GM23338 (cell line): ENCODE measurements at regions not wholly inside any gene's neighbourhood (a gene's known extent, or its start where the extent isn't known, plus 50 kb on each side); places are given as distances from the start of the nearest gene placed in this dataset.

Source experiments
- ATAC-seq: fragments of 200-7000 bp; cut with Tn5 transposase; 3 replicates; pipeline ENCODE4 v1.9.1; 2020
- DNase-seq: peaks from one replicate; pipeline ENCODE4 v3.0.0-alpha.2; 2015; ENCODE audit warnings: low spot score
- H2AFZ ChIP-seq: fragments of 200-600 bp; sonication (generic); 2 replicates; pipeline ENCODE4 v1.8.0; 2016; ENCODE audit warnings: antibody characterized with exemption, mild to moderate bottlenecking, moderate library complexity
- H3F3A ChIP-seq: fragments of 200-600 bp; sonication (generic); replicated peaks from 2 replicates; pipeline ENCODE4 v1.8.0; 2017; ENCODE audit warnings: antibody characterized with exemption, mixed run types, low read depth
- H3K27ac ChIP-seq: fragments of 200-600 bp; sonication (generic); 2 replicates; pipeline ENCODE4 v1.6.1; 2016; ENCODE audit warnings: low read depth
- H3K27me3 ChIP-seq: fragments of 200-600 bp; sonication (generic); 2 replicates; pipeline ENCODE4 v1.8.0; 2016; ENCODE audit warnings: mild to moderate bottlenecking, mixed run types, moderate library complexity; ENCODE audit not compliant: insufficient read depth
- H3K36me3 ChIP-seq: fragments of 200-600 bp; sonication (generic); 2 replicates; pipeline ENCODE4 v1.8.0; 2016; ENCODE audit warnings: mild to moderate bottlenecking; ENCODE audit not compliant: insufficient read depth
- H3K4me1 ChIP-seq: fragments of 200-600 bp; sonication (generic); 2 replicates; pipeline ENCODE4 v1.8.0; 2016; ENCODE audit warnings: mild to moderate bottlenecking, moderate library complexity; ENCODE audit not compliant: insufficient read depth
- H3K4me2 ChIP-seq: fragments of 200-600 bp; sonication (generic); 2 replicates; pipeline ENCODE4 v1.7.1; 2017; ENCODE audit warnings: mixed run types
- H3K4me3 ChIP-seq: fragments of 200-600 bp; sonication (generic); 2 replicates; pipeline ENCODE4 v1.6.1; 2016; ENCODE audit warnings: mixed run types
- H3K79me2 ChIP-seq: fragments of 200-600 bp; sonication (generic); replicated peaks from 2 replicates; pipeline ENCODE4 v1.8.0; 2017; ENCODE audit warnings: mild to moderate bottlenecking; ENCODE audit not compliant: insufficient read depth
- H3K9me2 ChIP-seq: fragments of 200-600 bp; sonication (generic); 2 replicates; pipeline ENCODE4 v1.8.0; 2017; ENCODE audit not compliant: insufficient read depth
- H4K20me1 ChIP-seq: fragments of 200-600 bp; sonication (generic); replicated peaks from 2 replicates; pipeline ENCODE4 v1.8.0; 2017; ENCODE audit warnings: mild to moderate bottlenecking; ENCODE audit not compliant: insufficient read depth
- H3K27ac Mint-ChIP-seq: 2 replicates; pipeline ENCODE4 v1.8.0; 2020; ENCODE audit warnings: inconsistent platforms, mild to moderate bottlenecking, moderate library complexity, mixed read lengths
- H3K27me3 Mint-ChIP-seq: 3 replicates; pipeline ENCODE4 v1.8.0; 2022; ENCODE audit warnings: low read depth, mild to moderate bottlenecking, moderate library complexity, mixed read lengths, inconsistent platforms; ENCODE audit not compliant: insufficient read depth, poor library complexity
- H3K36me3 Mint-ChIP-seq: 3 replicates; pipeline ENCODE4 v1.8.0; 2021; ENCODE audit warnings: low read depth, mild to moderate bottlenecking, inconsistent platforms, moderate library complexity, mixed read lengths
- H3K4me1 Mint-ChIP-seq: 3 replicates; pipeline ENCODE4 v1.8.0; 2020; ENCODE audit warnings: mild to moderate bottlenecking, inconsistent platforms, mixed read lengths
- H3K4me3 Mint-ChIP-seq: 3 replicates; pipeline ENCODE4 v1.8.0; 2021; ENCODE audit warnings: moderate library complexity, mild to moderate bottlenecking, inconsistent platforms, mixed read lengths
- H3K9me3 Mint-ChIP-seq: 3 replicates; pipeline ENCODE4 v1.8.0; 2020; ENCODE audit warnings: moderate library complexity, mild to moderate bottlenecking, inconsistent platforms, mixed read lengths
- CREB1 ChIP-seq: fragments of 250-450 bp; sonication (Bioruptor Pico); IDR thresholded peaks from 2 replicates; pipeline ENCODE4 v1.5.0; 2020; ENCODE audit warnings: low read depth, mild to moderate bottlenecking, moderate library complexity
- EZH2 ChIP-seq: fragments of 200-600 bp; sonication (generic); IDR thresholded peaks from one replicate; pipeline ENCODE4 v1.8.0; 2017; ENCODE audit warnings: antibody characterized with exemption, mild to moderate bottlenecking, low read depth; ENCODE audit not compliant: unreplicated experiment
- EZH2phosphoT487 ChIP-seq: fragments of 200-600 bp; sonication (generic); IDR thresholded peaks from one replicate; pipeline ENCODE4 v1.8.1; 2018; ENCODE audit warnings: antibody characterized with exemption; ENCODE audit not compliant: unreplicated experiment
- JUNB ChIP-seq: IDR thresholded peaks from one replicate; pipeline ENCODE4 v1.6.1; 2016; ENCODE audit warnings: antibody characterized with exemption; ENCODE audit not compliant: unreplicated experiment
- NANOG ChIP-seq: IDR thresholded peaks from 2 replicates; pipeline ENCODE4 v1.6.1; 2016; ENCODE audit warnings: antibody characterized with exemption, borderline replicate concordance
- POLR2AphosphoS5 ChIP-seq: IDR thresholded peaks from 2 replicates; pipeline ENCODE4 v1.6.1; 2016; ENCODE audit warnings: antibody characterized with exemption, low read depth
- STAT1 ChIP-seq: IDR thresholded peaks from one replicate; pipeline ENCODE4 v1.6.1; 2016; ENCODE audit warnings: antibody characterized with exemption; ENCODE audit not compliant: unreplicated experiment
- ZNF114 ChIP-seq: fragments of 250-450 bp; sonication (Bioruptor Pico); IDR thresholded peaks from 2 replicates; pipeline ENCODE4 v1.5.0; 2020; ENCODE audit warnings: mild to moderate bottlenecking, moderate library complexity
- ZNF331 ChIP-seq: fragments of 250-450 bp; sonication (Bioruptor Pico); IDR thresholded peaks from 2 replicates; pipeline ENCODE4 v1.5.0; 2020; ENCODE audit warnings: low read depth, mild to moderate bottlenecking, moderate library complexity
- TF ChIP-seq, protein P1 (sequence below): fragments of 250-450 bp; sonication (Bioruptor Pico); IDR thresholded peaks from 2 replicates; pipeline ENCODE4 v1.5.0; 2020; ENCODE audit warnings: mild to moderate bottlenecking, moderate library complexity
- TF ChIP-seq, protein P2 (sequence below), 2 experiments: fragments of 200-600 bp in 1 of 2; sonication (generic) in 1 of 2; conservative IDR thresholded peaks; 2 replicates each; pipeline versions ENCODE4 v1.5.1 to v1.6.1; 2016 to 2017; ENCODE audit warnings: antibody characterized with exemption in 2 of 2, low read depth in 2 of 2, mild to moderate bottlenecking in 2 of 2, moderate library complexity in 1 of 2
- TF ChIP-seq, protein P3 (sequence below): IDR thresholded peaks from 2 replicates; pipeline ENCODE4 v1.6.1; 2016; ENCODE audit warnings: antibody characterized with exemption
- TF ChIP-seq, protein P4 (sequence below): IDR thresholded peaks from one replicate; pipeline ENCODE4 v1.6.1; 2018; ENCODE audit warnings: antibody characterized with exemption; ENCODE audit not compliant: unreplicated experiment

DNA sequence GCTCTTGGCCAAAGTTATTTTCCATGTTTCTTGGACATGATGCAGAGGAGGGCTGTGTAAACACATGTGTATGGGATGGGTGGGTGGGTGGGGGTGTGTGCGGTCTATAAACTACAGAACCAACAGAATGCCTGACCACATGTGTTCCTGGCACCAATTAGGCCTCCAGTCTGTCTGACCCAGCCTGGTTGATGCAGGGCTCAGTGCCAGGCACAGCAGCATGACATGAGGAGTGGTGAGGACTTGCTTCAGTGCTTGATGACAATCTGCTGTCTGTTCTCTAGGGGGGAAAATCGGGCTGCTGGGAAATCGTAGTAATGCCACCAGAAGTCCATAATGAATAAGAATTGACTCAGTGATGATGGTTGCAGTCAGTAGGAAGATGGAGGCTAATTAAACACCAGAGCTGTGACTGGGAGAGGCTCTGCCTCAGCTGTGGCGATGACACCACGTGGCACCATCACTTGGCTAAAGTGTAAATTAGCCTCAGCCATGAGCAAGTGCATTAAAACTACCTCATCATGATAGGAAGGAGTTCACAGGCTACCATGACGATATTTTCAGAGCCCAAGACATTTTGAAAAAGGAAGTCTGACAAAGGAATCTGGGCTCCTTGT lies 260.1 kb upstream of the PODXL start:
- DNase-seq (no peak), ATAC-seq (no peak)
- Histone ChIP-seq H3K4me3 (no peak overlapping the region), H3K27ac (no peak overlapping the region), H2AFZ (no peak overlapping the region), H3K27me3 (no peaks in the 10 kb centered on the region), H3K9me2 (0 out of 2 replicates have a peak, but pooled peaks cover 7% of the 10 kb centered on the region), H4K20me1 (no peaks in the 10 kb centered on the region), H3K79me2 (no peaks in the 10 kb centered on the region), H3K4me2 (no peak overlapping the region), H3K36me3 (no peaks in the 10 kb centered on the region), H3F3A (no peaks in the 10 kb centered on the region), H3K4me1 (no peaks in the 10 kb centered on the region; the same call in 1 of the 2 replicates)
- peaks cover 13% of the 10 kb centered on the region; the same call in 2 of the 3 replicates for H3K4me1 Mint-ChIP-seq
- no peak overlapping the region for H3K27ac Mint-ChIP-seq
- H3K27me3 Mint-ChIP-seq, result peaks cover 6% of the 10 kb centered on the region
- H3K9me3 Mint-ChIP-seq, result no peaks in the 10 kb centered on the region
- H3K4me3 Mint-ChIP-seq, result no peak overlapping the region
- no peaks in the 10 kb centered on the region for H3K36me3 Mint-ChIP-seq
- TF ChIP-seq, protein P1, sequence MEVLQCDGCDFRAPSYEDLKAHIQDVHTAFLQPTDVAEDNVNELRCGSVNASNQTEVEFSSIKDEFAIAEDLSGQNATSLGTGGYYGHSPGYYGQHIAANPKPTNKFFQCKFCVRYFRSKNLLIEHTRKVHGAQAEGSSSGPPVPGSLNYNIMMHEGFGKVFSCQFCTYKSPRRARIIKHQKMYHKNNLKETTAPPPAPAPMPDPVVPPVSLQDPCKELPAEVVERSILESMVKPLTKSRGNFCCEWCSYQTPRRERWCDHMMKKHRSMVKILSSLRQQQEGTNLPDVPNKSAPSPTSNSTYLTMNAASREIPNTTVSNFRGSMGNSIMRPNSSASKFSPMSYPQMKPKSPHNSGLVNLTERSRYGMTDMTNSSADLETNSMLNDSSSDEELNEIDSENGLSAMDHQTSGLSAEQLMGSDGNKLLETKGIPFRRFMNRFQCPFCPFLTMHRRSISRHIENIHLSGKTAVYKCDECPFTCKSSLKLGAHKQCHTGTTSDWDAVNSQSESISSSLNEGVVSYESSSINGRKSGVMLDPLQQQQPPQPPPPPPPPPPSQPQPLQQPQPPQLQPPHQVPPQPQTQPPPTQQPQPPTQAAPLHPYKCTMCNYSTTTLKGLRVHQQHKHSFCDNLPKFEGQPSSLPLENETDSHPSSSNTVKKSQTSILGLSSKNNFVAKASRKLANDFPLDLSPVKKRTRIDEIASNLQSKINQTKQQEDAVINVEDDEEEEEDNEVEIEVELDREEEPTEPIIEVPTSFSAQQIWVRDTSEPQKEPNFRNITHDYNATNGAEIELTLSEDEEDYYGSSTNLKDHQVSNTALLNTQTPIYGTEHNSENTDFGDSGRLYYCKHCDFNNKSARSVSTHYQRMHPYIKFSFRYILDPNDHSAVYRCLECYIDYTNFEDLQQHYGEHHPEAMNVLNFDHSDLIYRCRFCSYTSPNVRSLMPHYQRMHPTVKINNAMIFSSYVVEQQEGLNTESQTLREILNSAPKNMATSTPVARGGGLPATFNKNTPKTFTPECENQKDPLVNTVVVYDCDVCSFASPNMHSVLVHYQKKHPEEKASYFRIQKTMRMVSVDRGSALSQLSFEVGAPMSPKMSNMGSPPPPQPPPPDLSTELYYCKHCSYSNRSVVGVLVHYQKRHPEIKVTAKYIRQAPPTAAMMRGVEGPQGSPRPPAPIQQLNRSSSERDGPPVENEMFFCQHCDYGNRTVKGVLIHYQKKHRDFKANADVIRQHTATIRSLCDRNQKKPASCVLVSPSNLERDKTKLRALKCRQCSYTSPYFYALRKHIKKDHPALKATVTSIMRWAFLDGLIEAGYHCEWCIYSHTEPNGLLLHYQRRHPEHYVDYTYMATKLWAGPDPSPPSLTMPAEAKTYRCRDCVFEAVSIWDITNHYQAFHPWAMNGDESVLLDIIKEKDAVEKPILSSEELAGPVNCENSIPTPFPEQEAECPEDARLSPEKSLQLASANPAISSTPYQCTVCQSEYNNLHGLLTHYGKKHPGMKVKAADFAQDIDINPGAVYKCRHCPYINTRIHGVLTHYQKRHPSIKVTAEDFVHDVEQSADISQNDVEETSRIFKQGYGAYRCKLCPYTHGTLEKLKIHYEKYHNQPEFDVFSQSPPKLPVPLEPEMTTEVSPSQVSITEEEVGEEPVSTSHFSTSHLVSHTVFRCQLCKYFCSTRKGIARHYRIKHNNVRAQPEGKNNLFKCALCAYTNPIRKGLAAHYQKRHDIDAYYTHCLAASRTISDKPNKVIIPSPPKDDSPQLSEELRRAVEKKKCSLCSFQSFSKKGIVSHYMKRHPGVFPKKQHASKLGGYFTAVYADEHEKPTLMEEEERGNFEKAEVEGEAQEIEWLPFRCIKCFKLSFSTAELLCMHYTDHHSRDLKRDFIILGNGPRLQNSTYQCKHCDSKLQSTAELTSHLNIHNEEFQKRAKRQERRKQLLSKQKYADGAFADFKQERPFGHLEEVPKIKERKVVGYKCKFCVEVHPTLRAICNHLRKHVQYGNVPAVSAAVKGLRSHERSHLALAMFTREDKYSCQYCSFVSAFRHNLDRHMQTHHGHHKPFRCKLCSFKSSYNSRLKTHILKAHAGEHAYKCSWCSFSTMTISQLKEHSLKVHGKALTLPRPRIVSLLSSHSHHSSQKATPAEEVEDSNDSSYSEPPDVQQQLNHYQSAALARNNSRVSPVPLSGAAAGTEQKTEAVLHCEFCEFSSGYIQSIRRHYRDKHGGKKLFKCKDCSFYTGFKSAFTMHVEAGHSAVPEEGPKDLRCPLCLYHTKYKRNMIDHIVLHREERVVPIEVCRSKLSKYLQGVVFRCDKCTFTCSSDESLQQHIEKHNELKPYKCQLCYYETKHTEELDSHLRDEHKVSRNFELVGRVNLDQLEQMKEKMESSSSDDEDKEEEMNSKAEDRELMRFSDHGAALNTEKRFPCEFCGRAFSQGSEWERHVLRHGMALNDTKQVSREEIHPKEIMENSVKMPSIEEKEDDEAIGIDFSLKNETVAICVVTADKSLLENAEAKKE, result no peak
- TF ChIP-seq EZH2phosphoT487 (no peak), EZH2 (no peak), CREB1 (CRISPR knock-in tag) (no peak), NANOG (no peak), POLR2AphosphoS5 (no peak), ZNF114 (CRISPR knock-in tag) (no peak), JUNB (no peak), STAT1 (no peak), ZNF331 (no peak)
- TF ChIP-seq, protein P2, sequence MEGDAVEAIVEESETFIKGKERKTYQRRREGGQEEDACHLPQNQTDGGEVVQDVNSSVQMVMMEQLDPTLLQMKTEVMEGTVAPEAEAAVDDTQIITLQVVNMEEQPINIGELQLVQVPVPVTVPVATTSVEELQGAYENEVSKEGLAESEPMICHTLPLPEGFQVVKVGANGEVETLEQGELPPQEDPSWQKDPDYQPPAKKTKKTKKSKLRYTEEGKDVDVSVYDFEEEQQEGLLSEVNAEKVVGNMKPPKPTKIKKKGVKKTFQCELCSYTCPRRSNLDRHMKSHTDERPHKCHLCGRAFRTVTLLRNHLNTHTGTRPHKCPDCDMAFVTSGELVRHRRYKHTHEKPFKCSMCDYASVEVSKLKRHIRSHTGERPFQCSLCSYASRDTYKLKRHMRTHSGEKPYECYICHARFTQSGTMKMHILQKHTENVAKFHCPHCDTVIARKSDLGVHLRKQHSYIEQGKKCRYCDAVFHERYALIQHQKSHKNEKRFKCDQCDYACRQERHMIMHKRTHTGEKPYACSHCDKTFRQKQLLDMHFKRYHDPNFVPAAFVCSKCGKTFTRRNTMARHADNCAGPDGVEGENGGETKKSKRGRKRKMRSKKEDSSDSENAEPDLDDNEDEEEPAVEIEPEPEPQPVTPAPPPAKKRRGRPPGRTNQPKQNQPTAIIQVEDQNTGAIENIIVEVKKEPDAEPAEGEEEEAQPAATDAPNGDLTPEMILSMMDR (conservative IDR thresholded peaks at IDR 0.05; ENCODE audit: low read depth in 2 of 2), result no peak
- TF ChIP-seq, protein P3, sequence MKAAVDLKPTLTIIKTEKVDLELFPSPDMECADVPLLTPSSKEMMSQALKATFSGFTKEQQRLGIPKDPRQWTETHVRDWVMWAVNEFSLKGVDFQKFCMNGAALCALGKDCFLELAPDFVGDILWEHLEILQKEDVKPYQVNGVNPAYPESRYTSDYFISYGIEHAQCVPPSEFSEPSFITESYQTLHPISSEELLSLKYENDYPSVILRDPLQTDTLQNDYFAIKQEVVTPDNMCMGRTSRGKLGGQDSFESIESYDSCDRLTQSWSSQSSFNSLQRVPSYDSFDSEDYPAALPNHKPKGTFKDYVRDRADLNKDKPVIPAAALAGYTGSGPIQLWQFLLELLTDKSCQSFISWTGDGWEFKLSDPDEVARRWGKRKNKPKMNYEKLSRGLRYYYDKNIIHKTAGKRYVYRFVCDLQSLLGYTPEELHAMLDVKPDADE, result no peak
- TF ChIP-seq, protein P4, sequence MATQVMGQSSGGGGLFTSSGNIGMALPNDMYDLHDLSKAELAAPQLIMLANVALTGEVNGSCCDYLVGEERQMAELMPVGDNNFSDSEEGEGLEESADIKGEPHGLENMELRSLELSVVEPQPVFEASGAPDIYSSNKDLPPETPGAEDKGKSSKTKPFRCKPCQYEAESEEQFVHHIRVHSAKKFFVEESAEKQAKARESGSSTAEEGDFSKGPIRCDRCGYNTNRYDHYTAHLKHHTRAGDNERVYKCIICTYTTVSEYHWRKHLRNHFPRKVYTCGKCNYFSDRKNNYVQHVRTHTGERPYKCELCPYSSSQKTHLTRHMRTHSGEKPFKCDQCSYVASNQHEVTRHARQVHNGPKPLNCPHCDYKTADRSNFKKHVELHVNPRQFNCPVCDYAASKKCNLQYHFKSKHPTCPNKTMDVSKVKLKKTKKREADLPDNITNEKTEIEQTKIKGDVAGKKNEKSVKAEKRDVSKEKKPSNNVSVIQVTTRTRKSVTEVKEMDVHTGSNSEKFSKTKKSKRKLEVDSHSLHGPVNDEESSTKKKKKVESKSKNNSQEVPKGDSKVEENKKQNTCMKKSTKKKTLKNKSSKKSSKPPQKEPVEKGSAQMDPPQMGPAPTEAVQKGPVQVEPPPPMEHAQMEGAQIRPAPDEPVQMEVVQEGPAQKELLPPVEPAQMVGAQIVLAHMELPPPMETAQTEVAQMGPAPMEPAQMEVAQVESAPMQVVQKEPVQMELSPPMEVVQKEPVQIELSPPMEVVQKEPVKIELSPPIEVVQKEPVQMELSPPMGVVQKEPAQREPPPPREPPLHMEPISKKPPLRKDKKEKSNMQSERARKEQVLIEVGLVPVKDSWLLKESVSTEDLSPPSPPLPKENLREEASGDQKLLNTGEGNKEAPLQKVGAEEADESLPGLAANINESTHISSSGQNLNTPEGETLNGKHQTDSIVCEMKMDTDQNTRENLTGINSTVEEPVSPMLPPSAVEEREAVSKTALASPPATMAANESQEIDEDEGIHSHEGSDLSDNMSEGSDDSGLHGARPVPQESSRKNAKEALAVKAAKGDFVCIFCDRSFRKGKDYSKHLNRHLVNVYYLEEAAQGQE, result no peak
